Activated CD4-positive, alpha-beta T cell treated with anti-CD3 and anti-CD28 coated beads, Interleukin-2, amount 50 U/mL, for 4 hours (primary cell): ENCODE measurements at regions not wholly inside any gene's neighbourhood (a gene's known extent, or its start where the extent isn't known, plus 50 kb on each side); places are given as distances from the start of the nearest gene placed in this dataset.
"Not testable (repeated sequence)": the region's sequence is repeated elsewhere in the genome, so short reads cannot be mapped to it uniquely, and the experiment has no call there.

Experiments used
- DNase-seq, 2 experiments: peaks; one replicate each; pipeline ENCODE4 v3.0.0-alpha.2; 2020

DNA sequence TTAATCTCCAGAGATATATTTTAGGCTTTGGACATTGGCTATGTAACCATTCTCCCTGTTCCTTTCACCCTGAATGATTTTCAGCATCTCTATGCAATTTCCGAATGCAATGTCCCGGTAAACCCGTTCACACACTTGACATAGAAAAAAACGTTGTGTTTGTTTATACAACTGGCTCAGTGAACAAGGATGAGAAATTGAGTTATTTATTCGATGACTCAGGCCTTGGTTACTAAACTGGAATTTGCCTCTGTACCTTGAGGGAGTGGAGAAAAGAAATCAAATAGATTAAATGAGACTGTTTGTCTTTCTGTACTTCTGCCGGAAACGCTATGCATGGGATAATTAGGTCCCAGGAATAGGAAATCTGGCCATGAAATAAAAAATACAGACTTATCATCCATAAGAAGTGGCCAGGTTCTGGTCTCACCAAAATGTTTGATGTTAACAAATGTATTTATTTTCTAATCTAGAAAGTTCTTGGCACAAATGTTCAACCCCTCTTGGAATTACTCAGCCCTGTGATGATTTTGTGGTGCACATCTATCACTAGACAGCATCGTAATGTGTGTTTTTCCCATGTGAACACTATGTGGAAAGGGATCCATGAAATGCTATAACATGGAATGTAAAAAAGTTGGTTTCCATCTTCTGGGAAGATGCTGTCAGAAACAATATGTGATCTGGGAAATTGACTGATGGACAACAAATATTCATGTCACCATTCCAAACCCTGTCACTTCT is 253.9 kb downstream of the DUSP10 start:
- DNase-seq = no peak

DNA sequence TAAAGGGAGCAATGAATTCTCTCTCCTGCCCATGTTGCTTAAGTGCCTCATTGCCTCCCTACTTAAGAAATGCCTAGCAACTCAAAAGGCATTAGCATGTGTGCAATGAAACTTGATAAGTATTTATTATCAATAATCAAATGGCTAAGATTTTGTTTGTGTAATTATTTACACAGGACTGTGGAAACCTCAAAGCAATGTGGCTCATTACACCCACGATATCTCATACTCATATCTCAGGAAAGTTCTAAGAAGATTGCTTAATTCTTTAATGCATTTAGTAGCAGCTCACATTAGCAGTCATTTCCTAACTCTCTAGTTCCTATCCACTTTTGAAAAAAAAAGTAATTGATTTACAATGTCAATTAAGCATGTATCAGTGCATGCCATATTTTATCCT is 253.3 kb downstream of the DUSP10 start:
- DNase-seq = no peak

DNA sequence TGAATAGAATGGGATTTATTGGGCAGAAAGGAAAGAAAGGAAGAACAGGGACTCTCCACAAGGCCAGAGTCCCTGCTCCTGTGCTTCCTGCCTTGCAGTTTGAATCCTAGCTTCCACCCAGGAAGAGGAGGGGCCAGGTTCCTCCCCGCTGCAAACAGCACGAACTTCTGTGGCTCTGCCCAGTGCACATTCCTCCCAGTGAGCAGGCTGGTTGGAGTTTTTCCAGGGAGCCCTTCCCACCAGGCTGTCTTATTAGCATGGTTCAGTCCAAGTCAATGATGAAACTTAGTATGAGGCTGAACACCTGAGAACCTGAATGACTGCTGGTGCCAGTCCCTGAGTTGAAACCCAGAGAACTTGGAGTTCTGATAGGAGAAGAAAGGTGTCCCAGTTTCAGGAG is 247.2 kb downstream of the DUSP10 start:
- DNase-seq = no peak

- no peak for DNase-seq
These were observed 244.8 kb downstream of the DUSP10 start for GRCh38 chr1:221497046-221497445.

GRCh38 chr1:221503268-221503667 is 238.6 kb downstream of the DUSP10 start:
- DNase-seq = no peak

GRCh38 chr1:221509575-221510355 is 232.1 kb downstream of the DUSP10 start:
- no peak for DNase-seq

- DNase-seq = no peak
These were observed 230.9 kb downstream of the DUSP10 start for GRCh38 chr1:221510793-221511503.

DNA sequence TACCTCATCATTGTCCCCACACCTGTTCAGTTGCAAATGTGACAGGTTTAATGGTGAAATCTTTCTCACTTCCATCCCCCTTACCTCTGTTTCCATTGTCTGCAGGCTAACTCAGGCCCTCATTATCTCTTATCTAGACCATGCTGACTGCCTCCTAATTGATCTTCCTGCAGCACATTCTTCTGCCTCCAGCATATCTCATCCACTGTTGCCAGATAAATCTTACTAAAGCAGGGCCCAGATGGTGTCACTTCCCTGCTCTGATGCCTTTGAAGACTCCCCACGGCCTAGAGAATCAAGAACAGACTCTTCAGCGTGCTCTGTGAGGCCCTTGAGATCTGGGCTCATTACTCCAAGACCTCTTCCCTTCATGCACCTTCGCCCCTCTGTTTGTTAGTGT is 230.1 kb downstream of the DUSP10 start:
- DNase-seq = no peak

- no peak for DNase-seq
These were observed 227.1 kb downstream of the DUSP10 start for GRCh38 chr1:221514806-221515205.

DNA sequence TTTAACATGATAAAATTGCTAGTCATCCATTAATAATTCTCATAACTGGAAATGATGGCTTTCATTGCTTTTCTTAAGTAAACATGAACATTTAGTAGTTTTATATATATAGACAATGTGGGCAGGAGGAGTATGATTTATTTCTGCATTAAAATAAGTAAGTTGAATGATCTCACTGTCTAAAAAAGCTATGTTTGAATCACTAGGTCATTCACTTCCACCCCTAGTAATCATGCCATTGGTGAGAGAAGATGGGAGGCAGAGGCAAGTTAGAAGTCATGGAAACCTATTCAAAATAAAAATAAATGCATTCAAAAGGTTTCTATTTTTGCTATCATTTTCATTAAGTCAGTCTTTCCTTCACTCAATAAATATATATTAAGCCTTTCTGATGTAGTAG is 226.4 kb downstream of the DUSP10 start:
- DNase-seq = no peak

- DNase-seq = no peak
These were observed 223.9 kb downstream of the DUSP10 start for GRCh38 chr1:221517961-221518360.

GRCh38 chr1:221520250-221520649 is 221.6 kb downstream of the DUSP10 start:
- no peak for DNase-seq

DNA sequence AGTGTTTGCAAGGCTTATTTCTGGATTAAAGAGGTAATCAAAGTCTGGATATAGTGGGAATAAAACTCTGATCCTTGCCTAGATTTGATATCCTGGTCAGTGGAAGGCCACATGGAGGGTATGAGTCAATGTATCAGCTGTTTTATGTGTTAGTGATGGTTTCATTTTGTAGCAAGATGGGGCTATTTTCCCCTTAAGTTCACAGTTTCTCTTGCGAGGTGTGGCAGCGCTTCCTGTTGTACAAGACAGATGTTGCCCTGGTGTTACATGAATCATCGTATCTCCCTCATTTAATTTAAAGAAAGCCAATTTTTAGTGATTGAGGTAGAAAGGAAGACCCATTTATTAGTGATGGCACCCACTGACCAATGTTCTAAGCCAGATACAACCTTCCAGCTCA is 220.2 kb downstream of the DUSP10 start:
- DNase-seq = no peak

GRCh38 chr1:221522529-221522940 is 219.4 kb downstream of the DUSP10 start:
- no peak for DNase-seq

- no peak for DNase-seq
These were observed 216.1 kb downstream of the DUSP10 start for GRCh38 chr1:221525749-221526148.

- DNase-seq = no peak
These were observed 214.6 kb downstream of the DUSP10 start for GRCh38 chr1:221527302-221527701.

GRCh38 chr1:221527886-221528624 is 213.8 kb downstream of the DUSP10 start:
- DNase-seq = no peak

- not testable (repeated sequence) for DNase-seq
These were observed 211.7 kb downstream of the DUSP10 start for GRCh38 chr1:221530159-221530558.

DNA sequence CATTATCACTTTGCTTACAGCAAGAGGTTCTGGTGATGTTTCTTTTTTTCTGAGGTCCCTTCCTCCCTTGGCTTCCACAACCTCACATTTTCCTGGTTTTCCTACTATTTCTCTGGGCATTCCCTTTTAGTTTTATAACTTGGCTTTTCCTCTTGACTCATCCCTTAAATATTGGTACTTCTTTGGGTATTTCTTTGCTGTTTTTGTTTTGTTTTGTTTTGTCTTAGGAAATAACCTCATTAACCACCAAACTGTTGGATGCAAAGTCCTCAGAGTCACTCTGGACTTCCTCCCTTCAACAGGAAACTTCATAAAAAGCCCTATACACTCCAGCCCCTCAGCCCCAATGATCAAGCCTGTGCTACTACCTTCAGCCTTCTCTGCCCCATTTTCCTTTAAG is 211.1 kb downstream of the DUSP10 start:
- no peak for DNase-seq

GRCh38 chr1:221532071-221532773 is 209.7 kb downstream of the DUSP10 start:
- DNase-seq = no peak

- DNase-seq = no peak
These were observed 200.6 kb downstream of the DUSP10 start for GRCh38 chr1:221541296-221541695.

DNA sequence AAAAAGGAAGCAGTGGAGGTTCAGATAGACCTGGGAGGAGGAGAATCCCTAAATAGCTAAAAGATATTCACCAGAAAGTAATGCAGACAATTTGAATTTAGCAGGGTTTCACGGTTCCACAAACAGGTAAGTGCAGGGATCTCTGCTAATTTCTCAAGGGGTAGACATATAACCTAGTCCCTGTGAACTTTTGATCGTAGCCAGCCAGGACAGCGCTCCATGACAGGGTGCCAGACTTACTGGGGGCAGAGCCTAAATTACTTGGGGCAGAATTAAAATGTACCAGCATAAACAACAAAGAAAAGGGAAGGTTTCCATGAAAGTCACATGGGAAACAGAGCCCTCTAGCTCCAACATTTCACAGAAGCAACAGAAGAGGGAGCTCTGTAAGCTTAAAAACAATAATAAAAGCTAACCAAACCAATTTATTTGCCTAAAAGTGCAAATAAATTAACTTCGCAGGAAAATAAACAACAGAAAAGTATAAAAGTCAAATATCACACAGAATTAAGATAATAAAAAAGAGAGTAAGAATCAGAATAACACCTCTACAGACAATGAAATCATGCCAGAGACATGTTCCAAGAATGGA is 198.3 kb downstream of the DUSP10 start:
- no peak for DNase-seq
